Parathyroid adenoma (tissue), 2 donors: ENCODE measurements at regions not wholly inside any gene's neighbourhood (a gene's known extent, or its start where the extent isn't known, plus 50 kb on each side); places are given as distances from the start of the nearest gene placed in this dataset.

Experiments
- H2AFZ ChIP-seq: fragments of 300-600 bp; sonication (generic); one replicate; pipeline ENCODE4 v1.7.0; 2017; ENCODE audit warnings: antibody characterized with exemption, mild to moderate bottlenecking
- H3K27ac ChIP-seq: fragments of 300-600 bp; sonication (generic); one replicate; pipeline ENCODE4 v1.7.0; 2017
- H3K27me3 ChIP-seq: fragments of 300-600 bp; sonication (generic); one replicate; pipeline ENCODE4 v1.7.0; 2017; ENCODE audit warnings: low read length; ENCODE audit not compliant: control insufficient read depth, insufficient read depth
- H3K36me3 ChIP-seq: fragments of 300-600 bp; sonication (generic); one replicate; pipeline ENCODE4 v1.7.0; 2017; ENCODE audit warnings: low read length; ENCODE audit not compliant: control insufficient read depth, insufficient read depth
- H3K4me1 ChIP-seq: fragments of 300-600 bp; sonication (generic); one replicate; pipeline ENCODE4 v1.7.0; 2017; ENCODE audit warnings: control low read depth
- H3K4me2 ChIP-seq: fragments of 300-600 bp; sonication (generic); one replicate; pipeline ENCODE4 v1.7.0; 2017; ENCODE audit warnings: low read length
- H3K4me3 ChIP-seq: fragments of 300-600 bp; sonication (generic); one replicate; pipeline ENCODE4 v1.7.0; 2017; ENCODE audit warnings: low read depth, low read length
- H3K79me2 ChIP-seq: fragments of 300-600 bp; sonication (generic); one replicate; pipeline ENCODE4 v1.7.0; 2017; ENCODE audit warnings: control low read depth
- H3K9ac ChIP-seq: fragments of 300-600 bp; sonication (generic); one replicate; pipeline ENCODE4 v1.7.0; 2017; ENCODE audit warnings: mild to moderate bottlenecking
- H3K9me3 ChIP-seq: fragments of 300-600 bp; sonication (generic); one replicate; pipeline ENCODE4 v1.7.0; 2017; ENCODE audit warnings: low read length; ENCODE audit not compliant: control insufficient read depth
- CTCF ChIP-seq: fragments of 300-600 bp; sonication (generic); IDR thresholded peaks from one replicate; pipeline ENCODE4 v1.7.0; 2017; ENCODE audit warnings: antibody characterized with exemption, mild to moderate bottlenecking
- donor health status: primary hyperparathyroidism.

GRCh38 chr13:106277484-106278154, 257.8 kb downstream of the EFNB2 start:
- H3K27ac ChIP-seq: no peak overlapping the region
- no peak overlapping the region for H3K4me3 ChIP-seq

GRCh38 chr13:106276876-106277275, 258.6 kb downstream of the EFNB2 start:
- Histone ChIP-seq H3K27ac (no peak overlapping the region), H3K9ac (no peak overlapping the region), H3K79me2 (no peaks in the 10 kb centered on the region), H3K36me3 (no peaks in the 10 kb centered on the region), H3K27me3 (no peaks in the 10 kb centered on the region), H3K4me1 (no peaks in the 10 kb centered on the region), H2AFZ (no peak overlapping the region), H3K4me3 (no peak overlapping the region), H3K9me3 (no peaks in the 10 kb centered on the region), H3K4me2 (no peak overlapping the region)
- no peak for TF ChIP-seq CTCF

More at GRCh38 chr13:106277484-106278154, 257.8 kb downstream of the EFNB2 start:
- TF ChIP-seq CTCF: no peak
- Histone ChIP-seq H3K9ac (no peak overlapping the region), H3K79me2 (no peaks in the 10 kb centered on the region), H3K4me2 (no peak overlapping the region), H2AFZ (no peak overlapping the region), H3K27me3 (no peaks in the 10 kb centered on the region), H3K4me1 (no peaks in the 10 kb centered on the region), H3K36me3 (no peaks in the 10 kb centered on the region), H3K9me3 (no peaks in the 10 kb centered on the region)

GRCh38 chr13:106275446-106276032, 259.9 kb downstream of the EFNB2 start:
- Histone ChIP-seq H3K79me2 (no peaks in the 10 kb centered on the region), H3K36me3 (no peaks in the 10 kb centered on the region), H3K4me1 (no peaks in the 10 kb centered on the region), H3K9ac (no peak overlapping the region), H3K9me3 (no peaks in the 10 kb centered on the region), H3K27me3 (no peaks in the 10 kb centered on the region), H3K27ac (no peak overlapping the region), H3K4me3 (no peak overlapping the region), H3K4me2 (no peak overlapping the region), H2AFZ (no peak overlapping the region)
- TF ChIP-seq CTCF: no peak

DNA sequence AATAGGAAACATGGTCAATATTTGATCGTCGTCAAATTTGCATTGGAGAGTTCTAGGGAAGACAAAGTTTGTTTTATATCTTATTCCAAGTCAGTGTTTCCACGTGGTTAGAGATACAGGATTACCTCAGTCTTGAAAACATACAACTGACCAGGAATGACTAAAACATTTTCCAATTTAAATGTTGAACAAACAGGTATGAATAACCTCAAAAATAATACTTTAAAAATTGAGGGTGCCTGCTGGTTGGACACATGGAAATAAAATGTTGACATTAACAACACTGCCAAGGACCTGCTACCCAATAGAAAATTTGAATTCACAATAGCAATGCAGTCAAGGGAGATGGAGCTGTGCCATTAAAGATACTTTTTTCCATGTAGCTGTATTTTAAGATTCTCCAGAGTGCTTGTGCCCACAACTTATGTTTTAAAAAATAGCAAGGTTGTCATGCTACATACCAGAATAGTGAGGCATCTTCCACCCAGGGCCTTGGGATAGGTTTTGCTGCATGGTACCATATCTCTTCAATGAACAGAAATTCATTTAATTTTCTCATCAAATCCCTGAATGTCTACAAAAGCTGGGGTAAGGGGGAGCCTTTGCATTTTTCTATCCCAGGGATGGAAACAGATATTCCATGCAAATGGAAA, 260.8 kb downstream of the EFNB2 start:
- H2AFZ ChIP-seq: no peak overlapping the region
- H3K4me2 ChIP-seq: no peak overlapping the region
- no peak overlapping the region for H3K27ac ChIP-seq
- no peaks in the 10 kb centered on the region for H3K4me1 ChIP-seq
- no peak overlapping the region for H3K9ac ChIP-seq
- H3K4me3 ChIP-seq: no peak overlapping the region
- no peaks in the 10 kb centered on the region for H3K27me3 ChIP-seq
- no peaks in the 10 kb centered on the region for H3K79me2 ChIP-seq
- no peaks in the 10 kb centered on the region for H3K9me3 ChIP-seq
- no peak for TF ChIP-seq CTCF
- H3K36me3 ChIP-seq: no peaks in the 10 kb centered on the region
